Esophagus squamous epithelium (tissue), 4 donors: ENCODE measurements at regions not wholly inside any gene's neighbourhood (a gene's known extent, or its start where the extent isn't known, plus 50 kb on each side); places are given as distances from the start of the nearest gene placed in this dataset.
"Not testable (repeated sequence)": the region's sequence is repeated elsewhere in the genome, so short reads cannot be mapped to it uniquely, and the experiment has no call there.

Experiments
- POLR2A ChIP-seq, 4 donors: fragments of 450-650 bp; IDR thresholded peaks; one replicate each; pipeline ENCODE4 v1.6.1; 2017; ENCODE audit warnings: antibody characterized with exemption in 4 of 4, mild to moderate bottlenecking in 4 of 4, moderate library complexity in 3 of 4
- TF ChIP-seq, protein P1 (sequence below), 6 experiments: fragments of 450-650 bp in 4 of 6; fragments of 200-600 bp in 2 of 6; sonication (generic) in 2 of 6; IDR thresholded peaks; one replicate each; pipeline ENCODE4 v1.5.1; 2016 to 2019; ENCODE audit warnings: antibody characterized with exemption in 6 of 6, mild to moderate bottlenecking in 4 of 6, moderate library complexity in 4 of 6

DNA sequence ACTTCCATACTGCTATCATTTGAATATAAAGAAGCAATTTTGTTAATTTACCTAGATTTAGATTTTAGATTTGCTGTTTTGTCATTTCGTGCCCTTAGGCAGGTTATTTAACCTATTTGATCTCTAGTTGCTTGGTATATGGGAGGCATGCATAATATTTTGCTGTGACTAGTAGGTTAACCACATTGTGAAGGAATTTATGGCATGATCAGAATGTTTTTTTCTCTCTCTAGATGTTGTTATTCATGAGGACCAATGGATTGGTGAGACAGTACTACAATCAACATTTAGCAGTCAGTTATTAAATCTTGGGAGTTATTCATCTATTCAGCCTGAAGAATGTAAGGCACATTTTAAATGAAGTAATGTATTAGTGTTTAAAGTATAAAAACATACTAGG lies 67.2 kb downstream of the SYT15B start:
- TF ChIP-seq, protein P1, sequence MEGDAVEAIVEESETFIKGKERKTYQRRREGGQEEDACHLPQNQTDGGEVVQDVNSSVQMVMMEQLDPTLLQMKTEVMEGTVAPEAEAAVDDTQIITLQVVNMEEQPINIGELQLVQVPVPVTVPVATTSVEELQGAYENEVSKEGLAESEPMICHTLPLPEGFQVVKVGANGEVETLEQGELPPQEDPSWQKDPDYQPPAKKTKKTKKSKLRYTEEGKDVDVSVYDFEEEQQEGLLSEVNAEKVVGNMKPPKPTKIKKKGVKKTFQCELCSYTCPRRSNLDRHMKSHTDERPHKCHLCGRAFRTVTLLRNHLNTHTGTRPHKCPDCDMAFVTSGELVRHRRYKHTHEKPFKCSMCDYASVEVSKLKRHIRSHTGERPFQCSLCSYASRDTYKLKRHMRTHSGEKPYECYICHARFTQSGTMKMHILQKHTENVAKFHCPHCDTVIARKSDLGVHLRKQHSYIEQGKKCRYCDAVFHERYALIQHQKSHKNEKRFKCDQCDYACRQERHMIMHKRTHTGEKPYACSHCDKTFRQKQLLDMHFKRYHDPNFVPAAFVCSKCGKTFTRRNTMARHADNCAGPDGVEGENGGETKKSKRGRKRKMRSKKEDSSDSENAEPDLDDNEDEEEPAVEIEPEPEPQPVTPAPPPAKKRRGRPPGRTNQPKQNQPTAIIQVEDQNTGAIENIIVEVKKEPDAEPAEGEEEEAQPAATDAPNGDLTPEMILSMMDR (IDR thresholded peaks at IDR 0.05) = not testable (repeated sequence)
- TF ChIP-seq POLR2A (IDR thresholded peaks at IDR 0.05) = not testable (repeated sequence)
